HepG2 (cell line): ENCODE measurements at regions not wholly inside any gene's neighbourhood (a gene's known extent, or its start where the extent isn't known, plus 50 kb on each side); places are given as distances from the start of the nearest gene placed in this dataset.
A peak's percentile ranks its signal among the peaks of the same experiment; 100 is the strongest.

Experiments used
- ATAC-seq: fragments of 200-7000 bp; cut with Tn5 transposase; 3 replicates; pipeline ENCODE4 v1.9.1; 2020; ENCODE audit warnings: mild to moderate bottlenecking, moderate library complexity
- BruUV-seq: library from RNA; stranded (reverse); fragments of 400-500 nt; replicated peaks from 2 replicates; lab custom pipeline; 2021; lab: Mats Ljungman, UMichigan
- CTCF ChIA-PET: fragments of 300-600 bp; formaldehyde crosslinking; extraction: SDS; loops from one replicate; lab custom pipeline; 2021; ENCODE audit warnings: low total read pairs, inconsistent platforms, low intra/inter-chr PET ratio; lab: Yijun Ruan, JAX
- POLR2A ChIA-PET: fragments of 350-600 bp; sonication (Branson Sonifier 250); formaldehyde crosslinking; loops from one replicate; lab custom pipeline; 2020; ENCODE audit warnings: antibody characterized with exemption, inconsistent platforms; lab: Yijun Ruan, JAX
- DNase-seq: peaks from one replicate; pipeline ENCODE4 v3.0.0-alpha.2; 2015; ENCODE audit warnings: low spot score
- FAIRE-seq: peaks from 3 replicates; lab custom pipeline; 2011; peaks lifted over from hg19 to GRCh38; lab: Jason Lieb, UNC
- H2AFZ ChIP-seq: one replicate; pipeline ENCODE4 v1.6.1; 2011; ENCODE audit warnings: low read length, inconsistent platforms
- H3K27ac ChIP-seq: fragments of 300-600 bp; 3 replicates; pipeline ENCODE4 v1.8.0; 2011; ENCODE audit warnings: mixed run types, mild to moderate bottlenecking, mixed read lengths, low read length, inconsistent platforms; ENCODE audit not compliant: insufficient read depth; ENCODE audit errors: extremely low read length
- H3K27me3 ChIP-seq, 2 experiments: fragments of 200-600 bp in 1 of 2; 2 replicates in 1 of 2; 3 replicates in 1 of 2; pipeline versions ENCODE4 v1.6.0 to v1.8.0; 2011; ENCODE audit warnings: low read length in 2 of 2, mild to moderate bottlenecking in 2 of 2, moderate library complexity in 2 of 2, inconsistent platforms in 1 of 2; ENCODE audit not compliant: insufficient read depth in 2 of 2, control insufficient read depth in 1 of 2
- H3K36me3 ChIP-seq, 2 experiments: fragments of 200-600 bp in 1 of 2; replicated peaks in 1 of 2; 2 replicates in 1 of 2; 3 replicates in 1 of 2; pipeline versions ENCODE4 v1.5.1 to v1.8.0; 2011; ENCODE audit warnings: low read length in 2 of 2, inconsistent platforms in 1 of 2; ENCODE audit not compliant: insufficient read depth in 2 of 2, control insufficient read depth in 1 of 2
- H3K4me1 ChIP-seq: 2 replicates; pipeline ENCODE4 v1.5.1; 2012; ENCODE audit warnings: low read length, inconsistent platforms; ENCODE audit not compliant: insufficient read depth
- H3K4me2 ChIP-seq: 2 replicates; pipeline ENCODE4 v1.6.0; 2011; ENCODE audit warnings: low read depth, low read length, inconsistent platforms
- H3K4me3 ChIP-seq, 3 experiments: fragments of 200-600 bp in 1 of 3; sonication (generic), shearing (Covaris generic) in 1 of 3; replicated peaks in 1 of 3; 2 replicates each; pipeline ENCODE4 v1.5.1; 2011 to 2016; ENCODE audit warnings: low read length in 3 of 3, inconsistent platforms in 2 of 3, low read depth in 2 of 3, mild to moderate bottlenecking in 2 of 3, control low read depth in 1 of 3, mixed read lengths in 1 of 3; ENCODE audit not compliant: insufficient read depth in 1 of 3
- H3K79me2 ChIP-seq: one replicate; pipeline ENCODE4 v1.6.1; 2011; ENCODE audit warnings: low read length, inconsistent platforms; ENCODE audit not compliant: insufficient read depth
- H3K9ac ChIP-seq: 2 replicates; pipeline ENCODE4 v1.6.0; 2011; ENCODE audit warnings: mild to moderate bottlenecking, low read depth, low read length, inconsistent platforms; ENCODE audit not compliant: insufficient read depth
- H3K9me3 ChIP-seq: 2 replicates; pipeline ENCODE4 v1.5.1; 2012; ENCODE audit warnings: mild to moderate bottlenecking, low read length
- H4K20me1 ChIP-seq: 2 replicates; pipeline ENCODE4 v1.6.0; 2011; ENCODE audit warnings: inconsistent platforms, mild to moderate bottlenecking, low read length, moderate library complexity; ENCODE audit not compliant: insufficient read depth
- HMG20B ChIP-seq: conservative IDR thresholded peaks from 2 replicates; pipeline ENCODE4 v1.6.1; 2016; ENCODE audit warnings: missing genetic modification reagents, missing compliant biosample characterization
- HOXD1 ChIP-seq: sonication (generic); formaldehyde crosslinking; IDR thresholded peaks from 2 replicates; pipeline ENCODE4 v1.5.0; 2020; ENCODE audit warnings: missing genetic modification reagents
- RERE ChIP-seq: IDR thresholded peaks from 2 replicates; pipeline ENCODE4 v1.6.1; 2016; ENCODE audit warnings: low read depth, missing genetic modification reagents, missing compliant biosample characterization
- ZBTB39 ChIP-seq: sonication (generic); formaldehyde crosslinking; IDR thresholded peaks from 2 replicates; pipeline ENCODE4 v1.5.0; 2020; ENCODE audit warnings: missing genetic modification reagents
- ZNF761 ChIP-seq: sonication (generic); formaldehyde crosslinking; conservative IDR thresholded peaks from 2 replicates; pipeline ENCODE4 v1.4.0; 2020; ENCODE audit warnings: mild to moderate bottlenecking, missing genetic modification reagents
- WGBS: methylation state at CpG from one replicate; pipeline ENCODE4 v1.1.6; 2017; ENCODE audit warnings: low lambda C conversion rate; 5-methylcytosine and 5-hydroxymethylcytosine counted together
- in situ Hi-C: cut with HindIII; loops from 2 replicates; pipeline ENCODE4 v1.10.0; 2017; ENCODE audit warnings: low pct_unique_long_range_greater_than_20kb; ENCODE audit not compliant: extremely low pct_ligation_motif_present
- intact Hi-C: fragments of 100-400 bp; cut with micrococcal nuclease; formaldehyde crosslinking; loops from one replicate; pipeline ENCODE4 v1.10.0; 2022; ENCODE audit not compliant: unreplicated experiment

- WGBS = 38% methylated on average over 5 of the region's 5 CpGs
- H3K79me2 ChIP-seq = no peaks in the 10 kb centered on the region
- POLR2A ChIA-PET = no interaction called here
- H3K27ac ChIP-seq = no peak overlapping the region
- H3K4me1 ChIP-seq = peaks cover 41% of the 10 kb centered on the region
- CTCF ChIA-PET = no interaction called here
- intact Hi-C loops = no loop called here
- H2AFZ ChIP-seq = no peak overlapping the region
- in situ Hi-C loops = no loop called here
- no peaks in the 10 kb centered on the region for H3K36me3 ChIP-seq
- ATAC-seq (peak; percentile 38; the same call in 1 of the 3 replicates), FAIRE-seq (no peak), DNase-seq (no peak)
- H3K9me3 ChIP-seq = no peaks in the 10 kb centered on the region
- TF ChIP-seq HOXD1 (CRISPR knock-in tag) (no peak), HMG20B (no peak), ZBTB39 (CRISPR knock-in tag) (no peak), RERE (CRISPR knock-in tag) (no peak), ZNF761 (CRISPR knock-in tag) (no peak)
- BruUV-seq = no TSS peak
- H3K9ac ChIP-seq = no peak overlapping the region
- H3K27me3 ChIP-seq = peaks cover 0 to 4% of the 10 kb centered on the region in 2 experiments; a peak in 3 of 5 replicates
- H3K4me3 ChIP-seq = no peak overlapping the region
- H3K4me2 ChIP-seq = peak overlapping the region; percentile 35
- H4K20me1 ChIP-seq = no peaks in the 10 kb centered on the region
Measured at GRCh38 chr6:113596387-113597230, 260.5 kb upstream of the MARCKS start.
